ENCODE measurements at regions not wholly inside any gene's neighbourhood (a gene's known extent, or its start where the extent isn't known, plus 50 kb on each side); places are given as distances from the start of the nearest gene placed in this dataset.

GRCh38 chr16:82481455-82481854, 145.3 kb upstream of the CDH13 start:
- Histone ChIP-seq H3K27me3 (ENCODE audit: insufficient read depth, low read depth) (no peaks in the 10 kb centered on the region; the same call in 1 of the 2 replicates), H4K20me1 (ENCODE audit: insufficient read depth) (no peaks in the 10 kb centered on the region)

DNA sequence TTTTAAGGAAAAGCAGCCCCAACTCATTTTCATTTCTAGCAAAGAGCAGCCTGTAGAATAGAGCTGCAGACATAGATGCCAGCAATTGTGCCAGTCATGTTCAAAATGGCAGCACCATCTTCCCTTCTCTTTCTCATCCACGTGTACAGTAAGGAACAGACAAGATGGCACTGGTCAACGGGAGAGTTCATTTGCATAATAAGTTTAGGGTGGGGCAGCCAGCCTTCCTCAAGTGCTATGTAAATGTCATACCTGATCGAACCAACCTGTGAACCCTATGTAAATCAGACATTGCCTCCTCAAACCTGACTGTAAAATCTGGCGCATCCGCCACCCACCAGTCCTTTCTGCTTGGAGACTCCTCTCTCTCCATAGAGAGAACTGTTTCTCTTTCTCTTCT, 150.0 kb upstream of the CDH13 start:
- H3K4me2 ChIP-seq, result no peak overlapping the region
- BruUV-seq (replicated peaks), result no TSS peak
- no peaks in the 10 kb centered on the region for H3K79me2 ChIP-seq (ENCODE audit: low read depth)
- H3K27me3 ChIP-seq (ENCODE audit: insufficient read depth, low read depth), result peaks cover 12% of the 10 kb centered on the region; the same call in 1 of the 2 replicates
- ChIA-PET CTCF (no interaction called here), POLR2A (ENCODE audit: unreplicated experiment) (no interaction called here)
- H3K36me3 ChIP-seq (ENCODE audit: low read depth), result no peaks in the 10 kb centered on the region
- H3K4me3 ChIP-seq, result no peak overlapping the region
- H3K9me3 ChIP-seq (ENCODE audit: insufficient read depth, low read depth), result no peaks in the 10 kb centered on the region
- no peaks in the 10 kb centered on the region for H3F3A ChIP-seq (ENCODE audit: insufficient read depth, low read depth)
- TF ChIP-seq, protein P1, sequence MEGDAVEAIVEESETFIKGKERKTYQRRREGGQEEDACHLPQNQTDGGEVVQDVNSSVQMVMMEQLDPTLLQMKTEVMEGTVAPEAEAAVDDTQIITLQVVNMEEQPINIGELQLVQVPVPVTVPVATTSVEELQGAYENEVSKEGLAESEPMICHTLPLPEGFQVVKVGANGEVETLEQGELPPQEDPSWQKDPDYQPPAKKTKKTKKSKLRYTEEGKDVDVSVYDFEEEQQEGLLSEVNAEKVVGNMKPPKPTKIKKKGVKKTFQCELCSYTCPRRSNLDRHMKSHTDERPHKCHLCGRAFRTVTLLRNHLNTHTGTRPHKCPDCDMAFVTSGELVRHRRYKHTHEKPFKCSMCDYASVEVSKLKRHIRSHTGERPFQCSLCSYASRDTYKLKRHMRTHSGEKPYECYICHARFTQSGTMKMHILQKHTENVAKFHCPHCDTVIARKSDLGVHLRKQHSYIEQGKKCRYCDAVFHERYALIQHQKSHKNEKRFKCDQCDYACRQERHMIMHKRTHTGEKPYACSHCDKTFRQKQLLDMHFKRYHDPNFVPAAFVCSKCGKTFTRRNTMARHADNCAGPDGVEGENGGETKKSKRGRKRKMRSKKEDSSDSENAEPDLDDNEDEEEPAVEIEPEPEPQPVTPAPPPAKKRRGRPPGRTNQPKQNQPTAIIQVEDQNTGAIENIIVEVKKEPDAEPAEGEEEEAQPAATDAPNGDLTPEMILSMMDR (conservative IDR thresholded peaks at IDR 0.05), result no peak
- TF ChIP-seq EZH2 (IDR thresholded peaks at IDR 0.05; ENCODE audit: low read depth), result no peak
- no peak for DNase-seq
- no peaks in the 10 kb centered on the region for H4K20me1 ChIP-seq (ENCODE audit: insufficient read depth)
- no peaks in the 10 kb centered on the region for H3K9me2 ChIP-seq (ENCODE audit: insufficient read depth)
- H2AFZ ChIP-seq, result no peak overlapping the region
- intact Hi-C loops (cut with micrococcal nuclease; ENCODE audit: unreplicated experiment), result no loop called here
- no peaks in the 10 kb centered on the region for H3K4me1 ChIP-seq (replicated peaks; ENCODE audit: insufficient read depth)
- no peak overlapping the region for H3K27ac ChIP-seq

More at GRCh38 chr16:82481455-82481854, 145.3 kb upstream of the CDH13 start:
- no TSS peak for BruUV-seq (replicated peaks)
- Histone ChIP-seq H3K4me2 (no peak overlapping the region), H3F3A (ENCODE audit: insufficient read depth, low read depth) (no peaks in the 10 kb centered on the region), H2AFZ (no peak overlapping the region), H3K27ac (no peak overlapping the region), H3K4me3 (no peak overlapping the region), H3K36me3 (ENCODE audit: low read depth) (no peaks in the 10 kb centered on the region), H3K9me3 (ENCODE audit: insufficient read depth, low read depth) (no peaks in the 10 kb centered on the region), H3K79me2 (ENCODE audit: low read depth) (no peaks in the 10 kb centered on the region), H3K4me1 (replicated peaks; ENCODE audit: insufficient read depth) (no peaks in the 10 kb centered on the region), H3K9me2 (ENCODE audit: insufficient read depth) (no peaks in the 10 kb centered on the region)
- ChIA-PET CTCF (no interaction called here), POLR2A (ENCODE audit: unreplicated experiment) (no interaction called here)
- TF ChIP-seq EZH2 (IDR thresholded peaks at IDR 0.05; ENCODE audit: low read depth), result no peak
- TF ChIP-seq, protein P1 (conservative IDR thresholded peaks at IDR 0.05), result no peak
- intact Hi-C loops (cut with micrococcal nuclease; ENCODE audit: unreplicated experiment), result no loop called here
- no peak for DNase-seq

DNA sequence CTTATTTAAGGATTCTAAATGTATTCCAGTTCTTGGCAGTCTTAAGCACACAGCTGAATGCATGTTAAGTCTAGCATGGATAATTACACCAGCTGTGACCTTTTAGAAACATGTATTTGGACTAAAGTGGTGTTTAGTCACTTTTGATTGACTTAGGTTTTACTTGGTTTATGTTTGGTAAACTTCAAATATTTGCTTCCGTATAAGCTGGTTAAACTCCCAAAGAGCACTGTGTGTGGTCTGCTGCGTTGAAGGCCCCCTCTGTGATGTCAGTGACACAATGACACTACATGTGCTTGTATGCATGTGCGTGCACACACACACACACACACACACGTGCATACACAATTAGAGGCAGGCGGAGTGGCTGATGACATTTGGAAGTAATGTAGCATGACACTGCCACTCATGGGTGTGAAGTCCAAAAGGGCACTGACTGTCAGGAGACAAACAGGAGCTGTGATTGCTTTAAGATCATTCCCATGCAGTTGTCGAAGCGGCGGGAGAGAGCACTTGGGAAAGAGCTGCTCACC, 156.1 kb upstream of the CDH13 start:
- Histone ChIP-seq H3K9me2 (ENCODE audit: insufficient read depth) (no peaks in the 10 kb centered on the region), H3F3A (ENCODE audit: insufficient read depth, low read depth) (no peaks in the 10 kb centered on the region), H4K20me1 (ENCODE audit: insufficient read depth) (no peaks in the 10 kb centered on the region), H3K79me2 (ENCODE audit: low read depth) (no peaks in the 10 kb centered on the region), H3K4me1 (replicated peaks; ENCODE audit: insufficient read depth) (no peaks in the 10 kb centered on the region), H3K9me3 (ENCODE audit: insufficient read depth, low read depth) (no peaks in the 10 kb centered on the region), H3K36me3 (ENCODE audit: low read depth) (no peaks in the 10 kb centered on the region), H3K27ac (no peak overlapping the region), H2AFZ (no peak overlapping the region), H3K4me2 (no peak overlapping the region), H3K27me3 (ENCODE audit: insufficient read depth, low read depth) (peaks cover 45% of the 10 kb centered on the region), H3K4me3 (no peak overlapping the region)
- no peak for DNase-seq
- intact Hi-C loops (cut with micrococcal nuclease; ENCODE audit: unreplicated experiment), result no loop called here
- TF ChIP-seq, protein P1 (conservative IDR thresholded peaks at IDR 0.05), result no peak
- TF ChIP-seq EZH2 (IDR thresholded peaks at IDR 0.05; ENCODE audit: low read depth), result no peak
- BruUV-seq (replicated peaks), result no TSS peak
- POLR2A ChIA-PET (ENCODE audit: unreplicated experiment), result no interaction called here
- CTCF ChIA-PET, result no interaction called here

Measured in PC-9 (cell line).